ENCODE measurements at regions not wholly inside any gene's neighbourhood (a gene's known extent, or its start where the extent isn't known, plus 50 kb on each side); places are given as distances from the start of the nearest gene placed in this dataset.

- H3K9ac ChIP-seq (ENCODE audit: low read length in 5 of 5): no peak overlapping the region
- H3K4me3 ChIP-seq (ENCODE audit: low read depth in 1 of 5, low read length in 5 of 5): no peak overlapping the region
Measured at GRCh38 chr12:45598761-45599160, 130.7 kb upstream of the ARID2 start.

GRCh38 chr12:45599196-45599595 lies 130.3 kb upstream of the ARID2 start:
- H3K4me3 ChIP-seq (ENCODE audit: low read depth in 1 of 5, low read length in 5 of 5): no peak overlapping the region
- H3K36me3 ChIP-seq (ENCODE audit: control insufficient read depth in 5 of 5, insufficient read depth in 5 of 5, low read length in 5 of 5): no peaks in the 10 kb centered on the region
- H3K9ac ChIP-seq (ENCODE audit: low read length in 5 of 5): no peak overlapping the region
- H3K4me1 ChIP-seq (ENCODE audit: control insufficient read depth in 5 of 5, insufficient read depth in 5 of 5, low read length in 5 of 5): no peaks in the 10 kb centered on the region
- no peak overlapping the region for H3K27ac ChIP-seq (ENCODE audit: low read depth, low read length)
- H3K27me3 ChIP-seq (ENCODE audit: control insufficient read depth in 5 of 5, insufficient read depth in 4 of 5, low read length in 5 of 5): no peaks in the 10 kb centered on the region
- H3K9me3 ChIP-seq (ENCODE audit: control insufficient read depth in 5 of 5, low read length in 5 of 5): peaks cover 0 to 7% (median 0%) of the 10 kb centered on the region in 5 donors

More at GRCh38 chr12:45598761-45599160, 130.7 kb upstream of the ARID2 start:
- H3K4me1 ChIP-seq (ENCODE audit: control insufficient read depth in 5 of 5, insufficient read depth in 5 of 5, low read length in 5 of 5): peaks cover 0 to under 1% (median 0%) of the 10 kb centered on the region in 5 donors
- H3K36me3 ChIP-seq (ENCODE audit: control insufficient read depth in 5 of 5, insufficient read depth in 5 of 5, low read length in 5 of 5): no peaks in the 10 kb centered on the region
- H3K27me3 ChIP-seq (ENCODE audit: control insufficient read depth in 5 of 5, insufficient read depth in 4 of 5, low read length in 5 of 5): no peaks in the 10 kb centered on the region
- peaks cover 0 to 7% (median 0%) of the 10 kb centered on the region in 5 donors for H3K9me3 ChIP-seq (ENCODE audit: control insufficient read depth in 5 of 5, low read length in 5 of 5)
- no peak overlapping the region for H3K27ac ChIP-seq (ENCODE audit: low read depth, low read length)

- Histone ChIP-seq H3K9me3 (ENCODE audit: control insufficient read depth in 5 of 5, low read length in 5 of 5) (peaks cover 0 to 19% (median 10%) of the 10 kb centered on the region in 5 donors), H3K27ac (ENCODE audit: low read depth, low read length) (no peak overlapping the region), H3K36me3 (ENCODE audit: control insufficient read depth in 5 of 5, insufficient read depth in 5 of 5, low read length in 5 of 5) (no peaks in the 10 kb centered on the region), H3K4me3 (ENCODE audit: low read depth in 1 of 5, low read length in 5 of 5) (no peak overlapping the region), H3K27me3 (ENCODE audit: control insufficient read depth in 5 of 5, insufficient read depth in 4 of 5, low read length in 5 of 5) (no peaks in the 10 kb centered on the region), H3K9ac (ENCODE audit: low read length in 5 of 5) (no peak overlapping the region), H3K4me1 (ENCODE audit: control insufficient read depth in 5 of 5, insufficient read depth in 5 of 5, low read length in 5 of 5) (no peaks in the 10 kb centered on the region)
Measured at GRCh38 chr12:45601390-45601789, 128.1 kb upstream of the ARID2 start.

- no peaks in the 10 kb centered on the region for H3K4me1 ChIP-seq (ENCODE audit: control insufficient read depth in 5 of 5, insufficient read depth in 5 of 5, low read length in 5 of 5)
- H3K27ac ChIP-seq (ENCODE audit: low read depth, low read length): no peak overlapping the region
- H3K9ac ChIP-seq (ENCODE audit: low read length in 5 of 5): no peak overlapping the region
- no peaks in the 10 kb centered on the region for H3K36me3 ChIP-seq (ENCODE audit: control insufficient read depth in 5 of 5, insufficient read depth in 5 of 5, low read length in 5 of 5)
- peaks cover 0 to 19% (median 10%) of the 10 kb centered on the region in 5 donors for H3K9me3 ChIP-seq (ENCODE audit: control insufficient read depth in 5 of 5, low read length in 5 of 5)
- no peak overlapping the region for H3K4me3 ChIP-seq (ENCODE audit: low read depth in 1 of 5, low read length in 5 of 5)
- H3K27me3 ChIP-seq (ENCODE audit: control insufficient read depth in 5 of 5, insufficient read depth in 4 of 5, low read length in 5 of 5): no peaks in the 10 kb centered on the region
Measured at GRCh38 chr12:45601888-45602287, 127.6 kb upstream of the ARID2 start.

- Histone ChIP-seq H3K9me3 (ENCODE audit: control insufficient read depth in 5 of 5, low read length in 5 of 5) (peaks cover 0 to 19% (median 10%) of the 10 kb centered on the region in 5 donors), H3K27me3 (ENCODE audit: control insufficient read depth in 5 of 5, insufficient read depth in 4 of 5, low read length in 5 of 5) (no peaks in the 10 kb centered on the region), H3K4me1 (ENCODE audit: control insufficient read depth in 5 of 5, insufficient read depth in 5 of 5, low read length in 5 of 5) (no peaks in the 10 kb centered on the region), H3K4me3 (ENCODE audit: low read depth in 1 of 5, low read length in 5 of 5) (no peak overlapping the region), H3K27ac (ENCODE audit: low read depth, low read length) (no peak overlapping the region), H3K9ac (ENCODE audit: low read length in 5 of 5) (no peak overlapping the region), H3K36me3 (ENCODE audit: control insufficient read depth in 5 of 5, insufficient read depth in 5 of 5, low read length in 5 of 5) (no peaks in the 10 kb centered on the region)
Measured at GRCh38 chr12:45605624-45606023, 123.9 kb upstream of the ARID2 start.

- H3K4me3 ChIP-seq (ENCODE audit: low read depth in 1 of 5, low read length in 5 of 5): no peak overlapping the region
- H3K9ac ChIP-seq (ENCODE audit: low read length in 5 of 5): no peak overlapping the region
Measured at GRCh38 chr12:45611061-45611460, 118.4 kb upstream of the ARID2 start.

GRCh38 chr12:45611495-45611894 lies 118.0 kb upstream of the ARID2 start:
- no peak overlapping the region for H3K4me3 ChIP-seq (ENCODE audit: low read depth in 1 of 5, low read length in 5 of 5)
- no peaks in the 10 kb centered on the region for H3K36me3 ChIP-seq (ENCODE audit: control insufficient read depth in 5 of 5, insufficient read depth in 5 of 5, low read length in 5 of 5)
- no peaks in the 10 kb centered on the region for H3K9me3 ChIP-seq (ENCODE audit: control insufficient read depth in 5 of 5, low read length in 5 of 5)
- no peak overlapping the region for H3K9ac ChIP-seq (ENCODE audit: low read length in 5 of 5)
- H3K27me3 ChIP-seq (ENCODE audit: control insufficient read depth in 5 of 5, insufficient read depth in 4 of 5, low read length in 5 of 5): no peaks in the 10 kb centered on the region
- H3K27ac ChIP-seq (ENCODE audit: low read depth, low read length): no peak overlapping the region
- no peaks in the 10 kb centered on the region for H3K4me1 ChIP-seq (ENCODE audit: control insufficient read depth in 5 of 5, insufficient read depth in 5 of 5, low read length in 5 of 5)

More at GRCh38 chr12:45611061-45611460, 118.4 kb upstream of the ARID2 start:
- no peaks in the 10 kb centered on the region for H3K4me1 ChIP-seq (ENCODE audit: control insufficient read depth in 5 of 5, insufficient read depth in 5 of 5, low read length in 5 of 5)
- peaks cover 0 to 1% (median 0%) of the 10 kb centered on the region in 5 donors for H3K9me3 ChIP-seq (ENCODE audit: control insufficient read depth in 5 of 5, low read length in 5 of 5)
- H3K36me3 ChIP-seq (ENCODE audit: control insufficient read depth in 5 of 5, insufficient read depth in 5 of 5, low read length in 5 of 5): no peaks in the 10 kb centered on the region
- no peaks in the 10 kb centered on the region for H3K27me3 ChIP-seq (ENCODE audit: control insufficient read depth in 5 of 5, insufficient read depth in 4 of 5, low read length in 5 of 5)
- H3K27ac ChIP-seq (ENCODE audit: low read depth, low read length): no peak overlapping the region

GRCh38 chr12:45612044-45612794 lies 117.3 kb upstream of the ARID2 start:
- Histone ChIP-seq H3K9ac (ENCODE audit: low read length in 5 of 5) (no peak overlapping the region), H3K36me3 (ENCODE audit: control insufficient read depth in 5 of 5, insufficient read depth in 5 of 5, low read length in 5 of 5) (no peaks in the 10 kb centered on the region), H3K4me1 (ENCODE audit: control insufficient read depth in 5 of 5, insufficient read depth in 5 of 5, low read length in 5 of 5) (no peaks in the 10 kb centered on the region), H3K27me3 (ENCODE audit: control insufficient read depth in 5 of 5, insufficient read depth in 4 of 5, low read length in 5 of 5) (no peaks in the 10 kb centered on the region), H3K4me3 (ENCODE audit: low read depth in 1 of 5, low read length in 5 of 5) (no peak overlapping the region), H3K9me3 (ENCODE audit: control insufficient read depth in 5 of 5, low read length in 5 of 5) (no peaks in the 10 kb centered on the region), H3K27ac (ENCODE audit: low read depth, low read length) (no peak overlapping the region)

GRCh38 chr12:45613296-45613695 lies 116.2 kb upstream of the ARID2 start:
- Histone ChIP-seq H3K4me3 (ENCODE audit: low read depth in 1 of 5, low read length in 5 of 5) (no peak overlapping the region), H3K4me1 (ENCODE audit: control insufficient read depth in 5 of 5, insufficient read depth in 5 of 5, low read length in 5 of 5) (no peaks in the 10 kb centered on the region), H3K36me3 (ENCODE audit: control insufficient read depth in 5 of 5, insufficient read depth in 5 of 5, low read length in 5 of 5) (no peaks in the 10 kb centered on the region), H3K9ac (ENCODE audit: low read length in 5 of 5) (no peak overlapping the region), H3K27me3 (ENCODE audit: control insufficient read depth in 5 of 5, insufficient read depth in 4 of 5, low read length in 5 of 5) (no peaks in the 10 kb centered on the region), H3K9me3 (ENCODE audit: control insufficient read depth in 5 of 5, low read length in 5 of 5) (no peaks in the 10 kb centered on the region), H3K27ac (ENCODE audit: low read depth, low read length) (no peak overlapping the region)

- Histone ChIP-seq H3K9ac (ENCODE audit: low read length in 5 of 5) (no peak overlapping the region), H3K4me1 (ENCODE audit: control insufficient read depth in 5 of 5, insufficient read depth in 5 of 5, low read length in 5 of 5) (no peaks in the 10 kb centered on the region), H3K27ac (ENCODE audit: low read depth, low read length) (no peak overlapping the region), H3K4me3 (ENCODE audit: low read depth in 1 of 5, low read length in 5 of 5) (no peak overlapping the region), H3K27me3 (ENCODE audit: control insufficient read depth in 5 of 5, insufficient read depth in 4 of 5, low read length in 5 of 5) (no peaks in the 10 kb centered on the region), H3K9me3 (ENCODE audit: control insufficient read depth in 5 of 5, low read length in 5 of 5) (no peaks in the 10 kb centered on the region), H3K36me3 (ENCODE audit: control insufficient read depth in 5 of 5, insufficient read depth in 5 of 5, low read length in 5 of 5) (no peaks in the 10 kb centered on the region)
Measured at GRCh38 chr12:45613855-45614254, 115.7 kb upstream of the ARID2 start.

All from subcutaneous abdominal adipose tissue (tissue), 5 donors.